ENCODE measurements at regions not wholly inside any gene's neighbourhood (a gene's known extent, or its start where the extent isn't known, plus 50 kb on each side); places are given as distances from the start of the nearest gene placed in this dataset.

GRCh38 chr18:56443166-56443907, 195.1 kb downstream of the TXNL1 start:
- TF ChIP-seq CTCF (IDR thresholded peaks at IDR 0.05) (no peak), POLR2A (IDR thresholded peaks at IDR 0.05) (no peak)
